ENCODE measurements at regions not wholly inside any gene's neighbourhood (a gene's known extent, or its start where the extent isn't known, plus 50 kb on each side); places are given as distances from the start of the nearest gene placed in this dataset.
"Not testable (repeated sequence)": the region's sequence is repeated elsewhere in the genome, so short reads cannot be mapped to it uniquely, and the experiment has no call there.

DNA sequence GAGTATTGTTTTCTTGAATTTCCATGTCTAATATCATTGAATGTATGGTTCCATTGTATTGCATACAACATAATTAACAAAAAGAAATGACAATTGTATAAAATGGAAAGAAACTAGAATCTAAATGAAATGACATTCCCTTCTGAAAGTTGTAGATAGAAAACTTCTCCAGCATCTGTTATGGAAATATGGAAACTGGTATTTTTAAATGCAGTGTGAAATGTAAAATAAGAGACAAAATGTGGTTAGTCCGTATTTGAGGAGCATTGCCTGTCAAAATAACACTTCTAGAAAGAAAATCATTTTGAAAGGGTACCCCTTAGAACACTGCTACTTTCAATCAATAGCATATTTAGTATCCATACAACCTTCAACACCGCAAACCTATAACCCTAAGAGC, 286.3 kb upstream of the CELF2 start:
- H3K4me3 ChIP-seq (ENCODE audit: low read depth, low read length) = no peak overlapping the region
- no peak for DNase-seq (ENCODE audit: low read depth)
- no peaks in the 10 kb centered on the region for H3K36me3 ChIP-seq (ENCODE audit: control insufficient read depth, insufficient read depth, low read length)
- no peaks in the 10 kb centered on the region for H3K27me3 ChIP-seq (ENCODE audit: control insufficient read depth, insufficient read depth, low read length)
- no peak for TF ChIP-seq CTCF (IDR thresholded peaks at IDR 0.05; ENCODE audit: insufficient read depth, low read length, poor library complexity, severe bottlenecking)

DNA sequence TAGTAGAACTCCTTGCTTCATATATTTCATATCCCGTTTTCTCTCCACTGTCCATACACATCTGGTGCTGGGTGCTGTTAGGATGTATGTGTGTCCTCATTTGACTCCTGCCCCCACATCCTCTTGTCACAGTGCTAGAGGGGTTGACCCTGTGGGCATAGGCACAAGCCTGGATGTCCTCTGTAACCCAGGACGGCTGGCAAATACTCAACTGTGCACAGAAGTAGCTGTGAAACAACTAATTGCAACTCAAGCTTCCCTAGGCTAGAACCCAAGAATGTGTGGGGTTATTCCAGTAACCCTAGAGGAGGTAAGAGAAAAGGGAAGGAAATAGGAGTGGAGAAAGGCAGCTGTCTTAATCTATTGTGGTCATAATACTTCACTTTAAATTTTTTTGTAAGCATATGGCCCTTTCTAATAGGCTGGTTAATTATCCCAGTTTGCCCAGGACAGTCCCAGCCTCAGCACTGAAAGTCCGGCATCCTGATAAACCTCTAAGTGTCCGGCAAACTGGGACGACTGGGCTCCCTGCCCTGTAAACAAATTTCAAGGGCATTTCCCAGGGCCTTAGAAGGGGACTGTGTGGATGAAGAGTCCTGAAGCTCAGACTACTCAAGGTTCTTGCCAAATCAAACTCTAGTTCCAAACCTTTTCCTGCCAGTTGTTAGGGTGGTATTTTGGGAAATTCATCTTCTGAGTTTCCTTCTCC, 283.2 kb upstream of the CELF2 start:
- TF ChIP-seq CTCF (IDR thresholded peaks at IDR 0.05; ENCODE audit: insufficient read depth, low read length, poor library complexity, severe bottlenecking) = no peak
- H3K27me3 ChIP-seq (ENCODE audit: control insufficient read depth, insufficient read depth, low read length) = no peaks in the 10 kb centered on the region
- DNase-seq (ENCODE audit: low read depth) = no peak
- no peaks in the 10 kb centered on the region for H3K36me3 ChIP-seq (ENCODE audit: control insufficient read depth, insufficient read depth, low read length)
- H3K4me3 ChIP-seq (ENCODE audit: low read depth, low read length) = no peak overlapping the region

DNA sequence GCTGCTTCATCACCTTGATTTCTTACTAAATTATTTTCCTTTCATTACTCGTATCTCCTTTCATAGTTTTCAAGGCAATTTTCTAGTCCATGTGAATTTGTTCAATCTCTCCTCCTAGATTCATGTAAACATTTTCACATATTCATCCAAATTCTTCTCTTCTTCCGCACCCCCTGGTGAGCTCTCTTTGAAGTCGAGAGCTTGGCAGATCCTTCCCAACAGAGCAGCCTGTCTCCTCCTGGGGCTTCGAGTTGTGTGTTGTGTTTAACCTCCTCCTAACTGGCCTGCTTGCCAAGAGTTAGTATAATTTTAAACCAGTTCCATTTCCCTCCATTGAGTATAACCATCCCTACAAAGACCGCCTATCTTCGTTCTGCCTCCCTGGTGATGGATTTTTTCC, 272.4 kb upstream of the CELF2 start:
- H3K36me3 ChIP-seq (ENCODE audit: control insufficient read depth, insufficient read depth, low read length) = no peaks in the 10 kb centered on the region
- TF ChIP-seq CTCF (IDR thresholded peaks at IDR 0.05; ENCODE audit: insufficient read depth, low read length, poor library complexity, severe bottlenecking) = no peak
- no peak overlapping the region for H3K4me3 ChIP-seq (ENCODE audit: low read depth, low read length)
- no peak for DNase-seq (ENCODE audit: low read depth)
- no peaks in the 10 kb centered on the region for H3K27me3 ChIP-seq (ENCODE audit: control insufficient read depth, insufficient read depth, low read length)

- TF ChIP-seq CTCF (IDR thresholded peaks at IDR 0.05; ENCODE audit: insufficient read depth, low read length, poor library complexity, severe bottlenecking) = no peak
- Histone ChIP-seq H3K4me3 (ENCODE audit: low read depth, low read length) (no peak overlapping the region), H3K27me3 (ENCODE audit: control insufficient read depth, insufficient read depth, low read length) (no peaks in the 10 kb centered on the region), H3K36me3 (ENCODE audit: control insufficient read depth, insufficient read depth, low read length) (no peaks in the 10 kb centered on the region)
- DNase-seq (ENCODE audit: low read depth) = no peak
Measured at GRCh38 chr10:10755490-10755889, 262.2 kb upstream of the CELF2 start.

GRCh38 chr10:10758306-10758705, 259.4 kb upstream of the CELF2 start:
- Histone ChIP-seq H3K36me3 (ENCODE audit: control insufficient read depth, insufficient read depth, low read length) (no peaks in the 10 kb centered on the region), H3K4me3 (ENCODE audit: low read depth, low read length) (no peak overlapping the region), H3K27me3 (ENCODE audit: control insufficient read depth, insufficient read depth, low read length) (no peaks in the 10 kb centered on the region)
- no peak for DNase-seq (ENCODE audit: low read depth)
- no peak for TF ChIP-seq CTCF (IDR thresholded peaks at IDR 0.05; ENCODE audit: insufficient read depth, low read length, poor library complexity, severe bottlenecking)

DNA sequence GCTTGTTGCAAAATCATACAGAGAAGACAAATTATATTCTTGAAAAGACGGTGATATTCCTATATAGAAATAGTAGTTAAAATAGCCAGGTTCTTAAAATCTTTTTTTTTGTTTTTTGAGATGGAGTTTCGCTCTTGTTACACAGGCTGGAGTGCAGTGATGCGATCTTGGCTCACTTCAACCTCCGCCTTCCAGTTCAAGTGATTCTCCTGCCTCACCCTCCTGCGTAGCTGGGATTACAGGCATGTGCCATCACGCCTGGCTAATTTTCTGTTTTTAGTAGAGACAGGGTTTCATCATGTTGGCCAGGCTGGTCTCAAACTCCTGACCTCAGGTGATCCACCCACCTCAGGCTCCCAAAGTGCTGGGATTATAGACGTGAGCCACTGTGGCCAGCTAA, 257.9 kb upstream of the CELF2 start:
- not testable (repeated sequence) for H3K4me3 ChIP-seq (ENCODE audit: low read depth, low read length); DNase-seq (ENCODE audit: low read depth); H3K36me3 ChIP-seq (ENCODE audit: control insufficient read depth, insufficient read depth, low read length); H3K27me3 ChIP-seq (ENCODE audit: control insufficient read depth, insufficient read depth, low read length)

Data from kidney epithelial cell (primary cell).